ENCODE measurements at regions not wholly inside any gene's neighbourhood (a gene's known extent, or its start where the extent isn't known, plus 50 kb on each side); places are given as distances from the start of the nearest gene placed in this dataset.

DNA sequence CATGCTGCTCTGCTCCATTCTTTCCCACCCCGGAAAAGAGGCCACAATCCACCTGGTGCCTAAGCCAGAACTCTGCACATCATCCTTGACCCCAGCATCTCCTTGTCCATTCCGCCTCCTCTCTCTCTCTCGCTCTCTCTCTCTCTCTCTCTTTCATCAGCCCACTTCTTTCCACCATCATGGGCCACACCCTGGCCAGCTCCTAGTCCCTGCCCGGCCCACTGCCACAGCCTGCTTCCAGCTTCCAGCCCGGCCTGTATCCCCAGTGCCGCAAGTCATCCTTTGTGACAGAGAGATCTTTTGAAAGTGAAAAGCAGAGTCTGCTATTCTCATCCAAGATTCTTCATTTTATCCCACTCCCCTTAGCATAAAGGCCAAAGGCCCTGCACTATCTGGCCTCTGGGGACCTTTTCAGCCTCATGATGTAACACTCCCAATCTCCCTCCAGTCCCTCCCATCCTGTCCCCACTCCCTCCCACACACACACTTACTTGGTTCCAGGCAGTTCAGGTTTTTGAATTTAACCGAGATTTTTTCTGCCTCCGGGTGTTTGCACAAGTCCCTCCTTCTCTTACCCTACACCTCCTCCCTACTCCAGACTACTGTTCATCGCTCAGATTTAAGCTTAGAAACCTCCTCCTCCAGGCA, 214.0 kb downstream of the EN1 start:
- TF ChIP-seq CTCF (IDR thresholded peaks at IDR 0.05; ENCODE audit: low read depth, low read length, poor library complexity, severe bottlenecking) (no peak), EZH2phosphoT487 (IDR thresholded peaks at IDR 0.05; ENCODE audit: borderline replicate concordance, low read length) (no peak)

Data from DOHH2 (cell line).